ENCODE measurements at regions not wholly inside any gene's neighbourhood (a gene's known extent, or its start where the extent isn't known, plus 50 kb on each side); places are given as distances from the start of the nearest gene placed in this dataset.

GRCh38 chr10:90592638-90593302 is 265.1 kb downstream of the HTR7 start:
- WGBS, 10 experiments = 0 to 80% (median 20%) methylated on average over 1 to 3 of the region's 3 CpGs; no CpG with 5 or more reads in 1 of the 10 experiments
- Histone ChIP-seq H3K4me3 (no peak overlapping the region), H3K4me1 (replicated peaks in 1 of 2) (no peaks in the 10 kb centered on the region), H3K27ac (no peak overlapping the region)
- in situ Hi-C loops (cut with MboI; ENCODE audit: low pct_unique_long_range_greater_than_20kb in 2 of 9, low sequenced_read_pairs in 9 of 9, unreplicated experiment in 9 of 9) = no loop called here
- ATAC-seq (replicated peaks in 6 of 8) = peak in 7 of 8 experiments; percentile 57 to 76 (median 64)

GRCh38 chr10:90598513-90598912 is 259.3 kb downstream of the HTR7 start:
- in situ Hi-C loops (cut with MboI; ENCODE audit: low pct_unique_long_range_greater_than_20kb in 2 of 9, low sequenced_read_pairs in 9 of 9, unreplicated experiment in 9 of 9) = no loop called here
- Histone ChIP-seq H3K4me3 (no peak overlapping the region), H3K4me1 (replicated peaks in 1 of 2) (no peaks in the 10 kb centered on the region), H3K27ac (no peak overlapping the region)
- whole genome bisulfite sequencing, 10 experiments = 7 to 90% (median 52%) methylated on average over 1 to 4 of the region's 4 CpGs; no CpG with 5 or more reads in 2 of the 10 experiments
- ATAC-seq (replicated peaks in 6 of 8) = no peak

- no peak for ATAC-seq (replicated peaks in 6 of 8)
- no peaks in the 10 kb centered on the region for H3K4me1 ChIP-seq (replicated peaks in 1 of 2)
- 0 to 90% (median 60%) methylated on average over 1 to 2 of the region's 2 CpGs; no CpG with 5 or more reads in 1 of the 10 experiments for WGBS, 10 experiments
- H3K27ac ChIP-seq = no peak overlapping the region
- in situ Hi-C loops (cut with MboI; ENCODE audit: low pct_unique_long_range_greater_than_20kb in 2 of 9, low sequenced_read_pairs in 9 of 9, unreplicated experiment in 9 of 9) = no loop called here
- no peak overlapping the region for H3K4me3 ChIP-seq
These were observed 254.8 kb downstream of the HTR7 start for GRCh38 chr10:90602862-90603610.

- Histone ChIP-seq H3K4me1 (replicated peaks in 1 of 2) (no peaks in the 10 kb centered on the region), H3K27ac (no peak overlapping the region), H3K4me3 (no peak overlapping the region)
- in situ Hi-C loops (cut with MboI; ENCODE audit: low pct_unique_long_range_greater_than_20kb in 2 of 9, low sequenced_read_pairs in 9 of 9, unreplicated experiment in 9 of 9) = no loop called here
- ATAC-seq (replicated peaks in 6 of 8) = no peak
These were observed 253.2 kb downstream of the HTR7 start for GRCh38 chr10:90604636-90605035.

GRCh38 chr10:90605506-90605905 is 252.3 kb downstream of the HTR7 start:
- no peak for ATAC-seq (replicated peaks in 6 of 8)
- no peaks in the 10 kb centered on the region for H3K4me1 ChIP-seq (replicated peaks in 1 of 2)
- in situ Hi-C loops (cut with MboI; ENCODE audit: low pct_unique_long_range_greater_than_20kb in 2 of 9, low sequenced_read_pairs in 9 of 9, unreplicated experiment in 9 of 9) = no loop called here
- H3K4me3 ChIP-seq = no peak overlapping the region
- no peak overlapping the region for H3K27ac ChIP-seq
- 0 to 75% (median 56%) methylated on average over 1 to 3 of the region's 3 CpGs; no CpG with 5 or more reads in 3 of the 10 experiments for WGBS, 10 experiments

- no peak overlapping the region for H3K27ac ChIP-seq
These were observed 245.6 kb downstream of the HTR7 start for GRCh38 chr10:90612276-90612675.

GRCh38 chr10:90614631-90615030 is 243.2 kb downstream of the HTR7 start:
- Histone ChIP-seq H3K4me1 (replicated peaks in 1 of 2) (no peaks in the 10 kb centered on the region), H3K4me3 (no peak overlapping the region), H3K27ac (no peak overlapping the region)
- ATAC-seq (replicated peaks in 6 of 8) = no peak
- in situ Hi-C loops (cut with MboI; ENCODE audit: low pct_unique_long_range_greater_than_20kb in 2 of 9, low sequenced_read_pairs in 9 of 9, unreplicated experiment in 9 of 9) = no loop called here
- 0 to 82% (median 30%) methylated on average over 1 of the region's 1 CpG; no CpG with 5 or more reads in 2 of the 10 experiments for WGBS, 10 experiments

More at GRCh38 chr10:90612276-90612675, 245.6 kb downstream of the HTR7 start:
- in situ Hi-C loops (cut with MboI; ENCODE audit: low pct_unique_long_range_greater_than_20kb in 2 of 9, low sequenced_read_pairs in 9 of 9, unreplicated experiment in 9 of 9) = no loop called here
- WGBS, 10 experiments = 0 to 90% (median 79%) methylated on average over 1 to 3 of the region's 3 CpGs; no CpG with 5 or more reads in 3 of the 10 experiments
- Histone ChIP-seq H3K4me3 (no peak overlapping the region), H3K4me1 (replicated peaks in 1 of 2) (no peaks in the 10 kb centered on the region)
- no peak for ATAC-seq (replicated peaks in 6 of 8)

- WGBS, 10 experiments = 0 to 67% (median 27%) methylated on average over 1 to 2 of the region's 2 CpGs; no CpG with 5 or more reads in 1 of the 10 experiments
- in situ Hi-C loops (cut with MboI; ENCODE audit: low pct_unique_long_range_greater_than_20kb in 2 of 9, low sequenced_read_pairs in 9 of 9, unreplicated experiment in 9 of 9) = no loop called here
- ATAC-seq (replicated peaks in 6 of 8) = no peak
- no peak overlapping the region for H3K27ac ChIP-seq
- no peak overlapping the region for H3K4me3 ChIP-seq
- no peaks in the 10 kb centered on the region for H3K4me1 ChIP-seq (replicated peaks in 1 of 2)
These were observed 236.3 kb downstream of the HTR7 start for GRCh38 chr10:90621577-90621976.

GRCh38 chr10:90635111-90635765 is 222.6 kb downstream of the HTR7 start:
- WGBS, 10 experiments = 0 to 80% (median 40%) methylated on average over 1 to 2 of the region's 2 CpGs; no CpG with 5 or more reads in 3 of the 10 experiments
- Histone ChIP-seq H3K27ac (no peak overlapping the region), H3K4me1 (replicated peaks in 1 of 2) (no peaks in the 10 kb centered on the region), H3K4me3 (no peak overlapping the region)
- no peak for ATAC-seq (replicated peaks in 6 of 8)
- in situ Hi-C loops (cut with MboI; ENCODE audit: low pct_unique_long_range_greater_than_20kb in 2 of 9, low sequenced_read_pairs in 9 of 9, unreplicated experiment in 9 of 9) = no loop called here

- in situ Hi-C loops (cut with MboI; ENCODE audit: low pct_unique_long_range_greater_than_20kb in 2 of 9, low sequenced_read_pairs in 9 of 9, unreplicated experiment in 9 of 9) = no loop called here
- Histone ChIP-seq H3K4me3 (no peak overlapping the region), H3K4me1 (replicated peaks in 1 of 2) (no peaks in the 10 kb centered on the region), H3K27ac (no peak overlapping the region)
- 6 to 100% (median 76%) methylated on average over 1 to 2 of the region's 2 CpGs; no CpG with 5 or more reads in 1 of the 10 experiments for WGBS, 10 experiments
- ATAC-seq (replicated peaks in 6 of 8) = no peak
These were observed 217.1 kb downstream of the HTR7 start for GRCh38 chr10:90640756-90641155.

- no peak for ATAC-seq (replicated peaks in 6 of 8)
- Histone ChIP-seq H3K4me3 (no peak overlapping the region), H3K27ac (no peak overlapping the region), H3K4me1 (replicated peaks in 1 of 2) (no peaks in the 10 kb centered on the region)
- 0 to 94% (median 63%) methylated on average over 1 to 4 of the region's 4 CpGs; no CpG with 5 or more reads in 1 of the 10 experiments for WGBS, 10 experiments
- in situ Hi-C loops (cut with MboI; ENCODE audit: low pct_unique_long_range_greater_than_20kb in 2 of 9, low sequenced_read_pairs in 9 of 9, unreplicated experiment in 9 of 9) = no loop called here
These were observed 216.1 kb downstream of the HTR7 start for GRCh38 chr10:90641731-90642130.

GRCh38 chr10:90642136-90642535 is 215.7 kb downstream of the HTR7 start:
- 7 to 100% (median 89%) methylated on average over 2 to 3 of the region's 3 CpGs; no CpG with 5 or more reads in 1 of the 10 experiments for WGBS, 10 experiments
- in situ Hi-C loops (cut with MboI; ENCODE audit: low pct_unique_long_range_greater_than_20kb in 2 of 9, low sequenced_read_pairs in 9 of 9, unreplicated experiment in 9 of 9) = no loop called here
- Histone ChIP-seq H3K4me3 (no peak overlapping the region), H3K4me1 (replicated peaks in 1 of 2) (no peaks in the 10 kb centered on the region), H3K27ac (no peak overlapping the region)
- no peak for ATAC-seq (replicated peaks in 6 of 8)

GRCh38 chr10:90642650-90643049 is 215.2 kb downstream of the HTR7 start:
- Histone ChIP-seq H3K4me3 (no peak overlapping the region), H3K27ac (no peak overlapping the region), H3K4me1 (replicated peaks in 1 of 2) (no peaks in the 10 kb centered on the region)
- in situ Hi-C loops (cut with MboI; ENCODE audit: low pct_unique_long_range_greater_than_20kb in 2 of 9, low sequenced_read_pairs in 9 of 9, unreplicated experiment in 9 of 9) = no loop called here
- no peak for ATAC-seq (replicated peaks in 6 of 8)
- WGBS, 10 experiments = 0 to 94% (median 55%) methylated on average over 1 to 4 of the region's 4 CpGs

Measured in motor neuron (in vitro differentiated cells).